Prostate gland (tissue), 2 donors: ENCODE measurements at regions not wholly inside any gene's neighbourhood (a gene's known extent, or its start where the extent isn't known, plus 50 kb on each side); places are given as distances from the start of the nearest gene placed in this dataset.

Source experiments
- POLR2A ChIP-seq: fragments of 450-650 bp; IDR thresholded peaks from one replicate; pipeline ENCODE4 v1.6.1; 2016; ENCODE audit warnings: antibody characterized with exemption, mild to moderate bottlenecking
- POLR2AphosphoS5 ChIP-seq: sonication (generic); formaldehyde crosslinking; IDR thresholded peaks from one replicate; pipeline ENCODE4 v1.6.1; 2017; ENCODE audit warnings: antibody characterized with exemption
- TF ChIP-seq, protein P1 (sequence below), 4 experiments: fragments of 200-600 bp in 2 of 4; fragments of 450-650 bp in 2 of 4; sonication (generic) in 2 of 4; IDR thresholded peaks; 1 replicate in 3 of 4; 2 replicates in 1 of 4; pipeline ENCODE4 v1.5.1; 2016 to 2019; ENCODE audit warnings: antibody characterized with exemption in 4 of 4, mild to moderate bottlenecking in 2 of 4, moderate library complexity in 2 of 4

DNA sequence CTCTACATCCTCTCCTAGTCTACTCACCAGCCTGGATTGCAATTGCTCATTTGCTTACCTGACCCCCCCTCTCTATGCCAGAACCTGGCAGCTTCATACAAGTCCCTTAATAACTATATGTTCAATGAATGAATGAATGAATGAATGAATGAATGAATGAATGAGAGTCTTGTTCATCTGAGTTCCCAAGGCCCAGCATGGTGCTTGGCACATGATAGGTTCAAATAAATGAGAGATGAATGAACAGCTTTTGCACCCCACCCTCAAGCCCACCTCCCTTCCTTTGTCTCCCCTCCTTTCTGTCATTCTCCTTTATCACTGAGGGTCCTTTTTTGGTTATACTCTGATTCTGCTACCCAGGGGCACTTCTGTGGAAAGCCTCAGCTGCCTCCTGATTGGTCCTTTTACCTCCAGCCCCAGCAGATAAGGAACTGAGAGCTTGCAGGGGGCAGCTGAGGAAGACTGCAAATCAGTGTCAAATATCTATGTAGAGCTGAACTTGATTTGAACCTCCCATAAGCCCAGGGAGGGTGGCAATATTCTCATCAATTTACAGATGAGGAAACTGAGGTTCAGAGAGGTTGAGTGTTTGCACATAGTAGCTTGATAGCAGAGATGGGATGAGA lies 54.1 kb upstream of the CHRNB4 start:
- TF ChIP-seq POLR2AphosphoS5, result no peak
- TF ChIP-seq, protein P1, sequence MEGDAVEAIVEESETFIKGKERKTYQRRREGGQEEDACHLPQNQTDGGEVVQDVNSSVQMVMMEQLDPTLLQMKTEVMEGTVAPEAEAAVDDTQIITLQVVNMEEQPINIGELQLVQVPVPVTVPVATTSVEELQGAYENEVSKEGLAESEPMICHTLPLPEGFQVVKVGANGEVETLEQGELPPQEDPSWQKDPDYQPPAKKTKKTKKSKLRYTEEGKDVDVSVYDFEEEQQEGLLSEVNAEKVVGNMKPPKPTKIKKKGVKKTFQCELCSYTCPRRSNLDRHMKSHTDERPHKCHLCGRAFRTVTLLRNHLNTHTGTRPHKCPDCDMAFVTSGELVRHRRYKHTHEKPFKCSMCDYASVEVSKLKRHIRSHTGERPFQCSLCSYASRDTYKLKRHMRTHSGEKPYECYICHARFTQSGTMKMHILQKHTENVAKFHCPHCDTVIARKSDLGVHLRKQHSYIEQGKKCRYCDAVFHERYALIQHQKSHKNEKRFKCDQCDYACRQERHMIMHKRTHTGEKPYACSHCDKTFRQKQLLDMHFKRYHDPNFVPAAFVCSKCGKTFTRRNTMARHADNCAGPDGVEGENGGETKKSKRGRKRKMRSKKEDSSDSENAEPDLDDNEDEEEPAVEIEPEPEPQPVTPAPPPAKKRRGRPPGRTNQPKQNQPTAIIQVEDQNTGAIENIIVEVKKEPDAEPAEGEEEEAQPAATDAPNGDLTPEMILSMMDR (IDR thresholded peaks at IDR 0.05), result no peak
- TF ChIP-seq POLR2A, result no peak
